IMR-90 (cell line): ENCODE measurements at regions not wholly inside any gene's neighbourhood (a gene's known extent, or its start where the extent isn't known, plus 50 kb on each side); places are given as distances from the start of the nearest gene placed in this dataset.

Experiments used
- ATAC-seq: fragments of 200-7000 bp; cut with Tn5 transposase; 2 replicates; pipeline ENCODE4 v1.9.1; 2020; ENCODE audit warnings: low read depth, mild to moderate bottlenecking, moderate library complexity
- BruUV-seq: library from RNA; stranded (reverse); fragments of 400-500 nt; replicated peaks from 2 replicates; lab custom pipeline; 2021; lab: Mats Ljungman, UMichigan
- CTCF ChIA-PET: fragments of 300-600 bp; formaldehyde crosslinking; extraction: SDS; loops from one replicate; lab custom pipeline; 2021; ENCODE audit warnings: antibody characterized with exemption; lab: Yijun Ruan, JAX
- POLR2A ChIA-PET: fragments of 300-600 bp; sonication (Branson Sonifier 250); formaldehyde crosslinking; loops from one replicate; lab custom pipeline; 2022; ENCODE audit warnings: antibody characterized with exemption; ENCODE audit not compliant: unreplicated experiment; lab: Charles Lee
- DNase-seq: peaks from one replicate; pipeline ENCODE4 v3.0.0; 2013
- H2AFZ ChIP-seq: replicated peaks from 2 replicates; pipeline ENCODE3; 2013; ENCODE audit warnings: low read length, mild to moderate bottlenecking; ENCODE audit not compliant: poor library complexity
- H2AK5ac ChIP-seq: 2 replicates; pipeline ENCODE4 v1.6.1; 2013; ENCODE audit warnings: low read depth, low read length, inconsistent platforms
- H2AK9ac ChIP-seq: replicated peaks from 2 replicates; pipeline ENCODE3; 2013; ENCODE audit warnings: mild to moderate bottlenecking, low read depth, low read length, moderate library complexity; ENCODE audit not compliant: poor library complexity
- H2BK120ac ChIP-seq: 2 replicates; pipeline ENCODE4 v1.6.1; 2013; ENCODE audit warnings: low read depth, low read length, inconsistent platforms
- H2BK15ac ChIP-seq: 3 replicates; pipeline ENCODE4 v1.6.1; 2013; ENCODE audit warnings: low read depth, low read length, inconsistent platforms
- H2BK20ac ChIP-seq: 2 replicates; pipeline ENCODE4 v1.6.1; 2013; ENCODE audit warnings: low read depth, mild to moderate bottlenecking, inconsistent platforms, low read length, moderate library complexity
- H2BK5ac ChIP-seq: 2 replicates; pipeline ENCODE4 v1.6.1; 2013; ENCODE audit warnings: mild to moderate bottlenecking, low read depth, low read length, inconsistent platforms; ENCODE audit not compliant: poor library complexity, severe bottlenecking
- H3K14ac ChIP-seq: replicated peaks from 2 replicates; pipeline ENCODE4 v1.6.1; 2013; ENCODE audit warnings: low read depth, low read length, inconsistent platforms
- H3K18ac ChIP-seq: 2 replicates; pipeline ENCODE4 v1.6.1; 2013; ENCODE audit warnings: low read depth, low read length, control low read depth
- H3K23ac ChIP-seq: 2 replicates; pipeline ENCODE4 v1.6.1; 2013; ENCODE audit warnings: low read depth, low read length, inconsistent platforms
- H3K27ac ChIP-seq: 2 replicates; pipeline ENCODE4 v1.5.1; 2013; ENCODE audit warnings: mild to moderate bottlenecking, control low read depth, low read length; ENCODE audit not compliant: insufficient read depth
- H3K27me3 ChIP-seq: 2 replicates; pipeline ENCODE4 v1.6.1; 2013; ENCODE audit warnings: low read length; ENCODE audit not compliant: control insufficient read depth, insufficient read depth
- H3K36me3 ChIP-seq: 2 replicates; pipeline ENCODE4 v1.6.1; 2013; ENCODE audit warnings: low read length, mixed read lengths; ENCODE audit not compliant: control insufficient read depth, insufficient read depth
- H3K4ac ChIP-seq: 2 replicates; pipeline ENCODE4 v1.6.1; 2013; ENCODE audit warnings: low read depth, low read length, inconsistent platforms
- H3K4me1 ChIP-seq: 2 replicates; pipeline ENCODE4 v1.6.1; 2013; ENCODE audit warnings: low read length, mixed read lengths; ENCODE audit not compliant: control insufficient read depth, insufficient read depth
- H3K4me2 ChIP-seq: 2 replicates; pipeline ENCODE4 v1.6.1; 2013; ENCODE audit warnings: low read depth, mild to moderate bottlenecking, control low read depth, low read length, moderate library complexity
- H3K4me3 ChIP-seq: 2 replicates; pipeline ENCODE4 v1.5.1; 2013; ENCODE audit warnings: low read depth, mild to moderate bottlenecking, control low read depth, low read length, moderate library complexity; ENCODE audit not compliant: insufficient read depth
- H3K56ac ChIP-seq: 2 replicates; pipeline ENCODE4 v1.6.1; 2013; ENCODE audit warnings: low read length, inconsistent platforms; ENCODE audit not compliant: insufficient read depth; ENCODE audit errors: extremely low read depth
- H3K79me1 ChIP-seq, 2 experiments: 2 replicates each; pipeline ENCODE4 v1.6.1; 2013; ENCODE audit warnings: low read length in 2 of 2, inconsistent platforms in 1 of 2, low read depth in 1 of 2
- H3K9ac ChIP-seq: 2 replicates; pipeline ENCODE4 v1.6.1; 2013; ENCODE audit warnings: low read depth, low read length, control low read depth
- H3K9me1 ChIP-seq: 2 replicates; pipeline ENCODE4 v1.6.1; 2013; ENCODE audit warnings: low read length, inconsistent platforms; ENCODE audit not compliant: insufficient read depth
- H3K9me3 ChIP-seq: 2 replicates; pipeline ENCODE4 v1.6.1; 2013; ENCODE audit warnings: low read length; ENCODE audit not compliant: control insufficient read depth, insufficient read depth
- H4K20me1 ChIP-seq: 2 replicates; pipeline ENCODE4 v1.6.1; 2013; ENCODE audit warnings: low read length, inconsistent platforms; ENCODE audit not compliant: insufficient read depth
- H4K5ac ChIP-seq: 2 replicates; pipeline ENCODE4 v1.6.1; 2013; ENCODE audit warnings: mild to moderate bottlenecking, low read depth, low read length, control low read depth
- H4K8ac ChIP-seq, 2 experiments: 2 replicates each; pipeline ENCODE4 v1.6.1; 2013; ENCODE audit warnings: low read depth in 2 of 2, low read length in 2 of 2, control low read depth in 1 of 2, inconsistent platforms in 1 of 2
- H4K91ac ChIP-seq: 2 replicates; pipeline ENCODE4 v1.6.1; 2013; ENCODE audit warnings: low read depth, low read length, inconsistent platforms; ENCODE audit not compliant: insufficient read depth
- BHLHE40 ChIP-seq: fragments of 150-350 bp; IDR thresholded peaks from 2 replicates; pipeline ENCODE4 v1.6.1; 2016; ENCODE audit warnings: mild to moderate bottlenecking, low read depth, low read length
- CHD1 ChIP-seq: IDR thresholded peaks from 2 replicates; pipeline ENCODE4 v1.6.1; 2012; ENCODE audit warnings: low read depth, low read length, improper control_type of control experiment
- CTCF ChIP-seq: conservative IDR thresholded peaks from 2 replicates; pipeline ENCODE4 v1.5.1; 2012; ENCODE audit warnings: mild to moderate bottlenecking, low read depth, low read length, improper control_type of control experiment
- ELK1 ChIP-seq: fragments of 150-350 bp; IDR thresholded peaks from 2 replicates; pipeline ENCODE4 v1.6.1; 2016; ENCODE audit warnings: low read depth, mild to moderate bottlenecking, low read length, moderate library complexity, borderline replicate concordance
- FOS ChIP-seq: fragments of 150-350 bp; IDR thresholded peaks from 2 replicates; pipeline ENCODE4 v1.6.1; 2016; ENCODE audit warnings: low read depth, low read length
- MAFK ChIP-seq: IDR thresholded peaks from 2 replicates; pipeline ENCODE4 v1.6.1; 2012; ENCODE audit warnings: low read depth, low read length, improper control_type of control experiment
- NFE2L2 ChIP-seq: fragments of 150-350 bp; IDR thresholded peaks from 2 replicates; pipeline ENCODE4 v1.6.1; 2016; ENCODE audit warnings: low read depth, mild to moderate bottlenecking, low read length
- RCOR1 ChIP-seq: IDR thresholded peaks from 2 replicates; pipeline ENCODE4 v1.6.1; 2012; ENCODE audit warnings: mild to moderate bottlenecking, low read length, improper control_type of control experiment; ENCODE audit not compliant: insufficient replicate concordance
- RFX5 ChIP-seq: IDR thresholded peaks from 2 replicates; pipeline ENCODE4 v1.8.0; 2012; ENCODE audit warnings: low read depth, mild to moderate bottlenecking, low read length, moderate library complexity
- SMC3 ChIP-seq: fragments of 150-350 bp; IDR thresholded peaks from 2 replicates; pipeline ENCODE4 v1.6.1; 2016; ENCODE audit warnings: low read depth, mild to moderate bottlenecking, antibody characterized with exemption, low read length, moderate library complexity
- USF2 ChIP-seq: fragments of 150-350 bp; IDR thresholded peaks from 2 replicates; pipeline ENCODE4 v1.6.1; 2017; ENCODE audit warnings: mild to moderate bottlenecking, antibody characterized with exemption, low read length, low read depth
- WGBS, 2 experiments: methylation state at CpG; one replicate each; pipeline versions ENCODE4 v1.1.5 to v1.1.7; 2013; ENCODE audit warnings: missing lambda C conversion rate in 2 of 2; ENCODE audit not compliant: insufficient read length in 1 of 2; ENCODE audit errors: extremely low coverage in 2 of 2; 5-methylcytosine and 5-hydroxymethylcytosine counted together
- dilution Hi-C: fragments of 300-500 bp; cut with HindIII; formaldehyde crosslinking; loops from one replicate; pipeline ENCODE4 v1.14.3; 2018; ENCODE audit warnings: low sequenced_read_pairs; ENCODE audit not compliant: unreplicated experiment
- in situ Hi-C: fragments of 300-500 bp; cut with MboI; formaldehyde crosslinking; loops from 3 replicates; pipeline ENCODE4 v1.14.3; 2019; ENCODE audit warnings: low sequenced_read_pairs, inconsistent platforms, mixed read lengths
- intact Hi-C: fragments of 100-400 bp; cut with micrococcal nuclease; formaldehyde crosslinking; loops from 2 replicates; pipeline ENCODE4 v1.10.0; 2022

GRCh38 chr12:105921055-105921454, 217.7 kb downstream of the NUAK1 start:
- no peaks in the 10 kb centered on the region for H3K27me3 ChIP-seq
- no peak overlapping the region for H4K5ac ChIP-seq
- H2BK120ac ChIP-seq, result peak overlapping the region; percentile 16; the same call in 1 of the 2 replicates
- H4K20me1 ChIP-seq, result no peaks in the 10 kb centered on the region
- no peak overlapping the region for H3K14ac ChIP-seq
- H4K8ac ChIP-seq, result no peak overlapping the region
- H4K91ac ChIP-seq, result no peak overlapping the region
- dilution Hi-C loops (no loop called here), intact Hi-C loops (no loop called here), in situ Hi-C loops (no loop called here)
- ChIA-PET CTCF (no interaction called here), POLR2A (no interaction called here)
- H2BK20ac ChIP-seq, result 0 out of 2 replicates have a peak overlapping the region, but pooled peaks have one; percentile 51
- H3K9me3 ChIP-seq, result no peaks in the 10 kb centered on the region
- no peaks in the 10 kb centered on the region for H3K36me3 ChIP-seq
- no peak overlapping the region for H3K18ac ChIP-seq
- H3K23ac ChIP-seq, result no peak overlapping the region
- no peak overlapping the region for H2AK5ac ChIP-seq
- no peak overlapping the region for H3K4me3 ChIP-seq
- BruUV-seq, result no TSS peak
- H3K56ac ChIP-seq, result no peak overlapping the region
- peaks cover 12% of the 10 kb centered on the region for H3K4me1 ChIP-seq
- no peaks in the 10 kb centered on the region for H3K79me1 ChIP-seq
- H3K27ac ChIP-seq, result no peak overlapping the region
- no peak overlapping the region for H2BK5ac ChIP-seq
- H3K9me1 ChIP-seq, result peaks cover 7% of the 10 kb centered on the region
- peak overlapping the region; percentile 8; the same call in 1 of the 3 replicates for H2BK15ac ChIP-seq
- DNase-seq (no peak), ATAC-seq (no peak)
- no CpG with 5 or more reads among the region's 1 CpG for WGBS, 2 experiments
- no peak overlapping the region for H2AK9ac ChIP-seq
- no peak overlapping the region for H3K4ac ChIP-seq
- no peak for TF ChIP-seq ELK1
- TF ChIP-seq USF2, result no peak
- TF ChIP-seq FOS, result no peak
- TF ChIP-seq CTCF, result no peak
- no peak for TF ChIP-seq RFX5
- no peak for TF ChIP-seq CHD1
- TF ChIP-seq SMC3, result no peak
- no peak for TF ChIP-seq RCOR1
- TF ChIP-seq MAFK, result no peak
- TF ChIP-seq NFE2L2, result no peak
- TF ChIP-seq BHLHE40, result no peak
- H2AFZ ChIP-seq, result no peak overlapping the region
- no peak overlapping the region for H3K9ac ChIP-seq
- H3K4me2 ChIP-seq, result no peak overlapping the region
